Germinal center (tissue), 1 donor: ENCODE measurements at regions not wholly inside any gene's neighbourhood (a gene's known extent, or its start where the extent isn't known, plus 50 kb on each side); places are given as distances from the start of the nearest gene placed in this dataset.
"Not testable (repeated sequence)": the region's sequence is repeated elsewhere in the genome, so short reads cannot be mapped to it uniquely, and the experiment has no call there.

Experiments used
- DNase-seq: peaks from one replicate; pipeline ENCODE4 v3.0.0; 2012; ENCODE audit warnings: mixed read lengths, low spot score

GRCh38 chr11:129503646-129504045 is 128.0 kb downstream of the BARX2 start:
- DNase-seq: no peak

GRCh38 chr11:129505266-129505665 is 129.6 kb downstream of the BARX2 start:
- no peak for DNase-seq

GRCh38 chr11:129508163-129508562 is 132.5 kb downstream of the BARX2 start:
- no peak for DNase-seq

GRCh38 chr11:129528296-129528695 is 152.6 kb downstream of the BARX2 start:
- DNase-seq: no peak

- DNase-seq: no peak
These were observed 154.7 kb downstream of the BARX2 start for GRCh38 chr11:129530154-129530895.

GRCh38 chr11:129533395-129533794 is 157.7 kb downstream of the BARX2 start:
- no peak for DNase-seq

- DNase-seq: no peak
These were observed 160.7 kb downstream of the BARX2 start for GRCh38 chr11:129536338-129536737.

- DNase-seq: no peak
These were observed 162.7 kb downstream of the BARX2 start for GRCh38 chr11:129538323-129538722.

- DNase-seq: no peak
These were observed 168.1 kb downstream of the BARX2 start for GRCh38 chr11:129543515-129544290.

GRCh38 chr11:129544691-129545090 is 169.0 kb downstream of the BARX2 start:
- DNase-seq: no peak

GRCh38 chr11:129546266-129546665 is 170.6 kb downstream of the BARX2 start:
- no peak for DNase-seq

- no peak for DNase-seq
These were observed 181.8 kb downstream of the BARX2 start for GRCh38 chr11:129557421-129557820.

GRCh38 chr11:129569007-129569406 is 193.4 kb downstream of the BARX2 start:
- DNase-seq: no peak

GRCh38 chr11:129572667-129573066 is 197.0 kb downstream of the BARX2 start:
- DNase-seq: not testable (repeated sequence)

- DNase-seq: no peak
These were observed 197.5 kb downstream of the BARX2 start for GRCh38 chr11:129573161-129573560.

GRCh38 chr11:129574431-129574830 is 198.8 kb downstream of the BARX2 start:
- DNase-seq: no peak

- no peak for DNase-seq
These were observed 201.0 kb downstream of the BARX2 start for GRCh38 chr11:129576652-129577051.

GRCh38 chr11:129578006-129578405 is 202.4 kb downstream of the BARX2 start:
- DNase-seq: no peak

GRCh38 chr11:129580278-129580677 is 204.6 kb downstream of the BARX2 start:
- no peak for DNase-seq

- no peak for DNase-seq
These were observed 208.7 kb downstream of the BARX2 start for GRCh38 chr11:129584316-129584715.

- DNase-seq: no peak
These were observed 213.7 kb downstream of the BARX2 start for GRCh38 chr11:129589190-129589860.

- no peak for DNase-seq
These were observed 214.5 kb downstream of the BARX2 start for GRCh38 chr11:129590030-129590752.
